ENCODE measurements at regions not wholly inside any gene's neighbourhood (a gene's known extent, or its start where the extent isn't known, plus 50 kb on each side); places are given as distances from the start of the nearest gene placed in this dataset.
"Not testable (repeated sequence)": the region's sequence is repeated elsewhere in the genome, so short reads cannot be mapped to it uniquely, and the experiment has no call there.

- no peak for DNase-seq (ENCODE audit: low spot score)
Measured at GRCh38 chr13:50130123-50130946, 115.1 kb downstream of the KCNRG start.

GRCh38 chr13:50131920-50132903 lies 117.0 kb downstream of the KCNRG start:
- DNase-seq (ENCODE audit: low spot score): no peak

DNA sequence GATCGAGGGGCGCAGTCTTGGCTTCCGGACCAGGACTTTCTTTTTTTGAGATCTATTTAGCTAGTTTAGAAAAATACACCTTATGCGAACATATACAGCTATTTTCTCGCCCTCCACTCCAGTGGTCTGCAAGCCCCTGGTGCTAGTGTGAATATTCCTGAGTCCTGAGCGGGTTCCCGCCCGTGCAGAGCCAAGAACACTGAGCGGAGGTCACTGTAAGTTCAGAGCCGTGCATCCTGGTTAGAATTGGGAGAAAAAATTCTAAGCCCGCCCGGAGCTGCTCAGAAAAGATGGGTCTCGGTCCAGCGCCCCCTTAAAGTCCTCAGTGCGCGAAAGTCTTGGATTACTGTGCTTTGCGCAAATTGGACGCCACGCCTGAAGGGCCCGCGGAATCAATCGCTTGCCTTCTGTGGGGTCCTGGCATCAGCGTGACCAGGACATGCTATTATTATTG lies 117.7 kb downstream of the KCNRG start:
- DNase-seq (ENCODE audit: low spot score): no peak

GRCh38 chr13:50133358-50133953 lies 118.2 kb downstream of the KCNRG start:
- DNase-seq (ENCODE audit: low spot score): no peak

DNA sequence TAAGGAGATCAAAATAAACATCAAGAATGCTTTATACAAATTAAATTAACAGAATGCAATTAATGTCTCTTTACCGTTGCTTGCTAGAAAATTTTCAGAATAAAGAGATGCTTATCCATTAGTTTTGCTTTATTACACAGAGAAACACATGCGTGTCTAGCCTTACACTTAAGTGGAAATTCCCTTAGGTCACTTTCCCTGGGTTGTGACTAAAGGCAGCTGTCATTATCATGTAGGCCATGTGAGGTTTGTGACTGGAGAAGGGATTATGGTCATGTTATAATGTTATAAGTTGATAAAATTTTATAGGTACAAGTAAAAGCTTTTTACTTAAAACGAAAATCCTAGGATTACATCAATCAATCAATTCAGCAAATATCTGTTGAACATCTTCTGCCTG lies 121.0 kb downstream of the KCNRG start:
- DNase-seq (ENCODE audit: low spot score): no peak

DNA sequence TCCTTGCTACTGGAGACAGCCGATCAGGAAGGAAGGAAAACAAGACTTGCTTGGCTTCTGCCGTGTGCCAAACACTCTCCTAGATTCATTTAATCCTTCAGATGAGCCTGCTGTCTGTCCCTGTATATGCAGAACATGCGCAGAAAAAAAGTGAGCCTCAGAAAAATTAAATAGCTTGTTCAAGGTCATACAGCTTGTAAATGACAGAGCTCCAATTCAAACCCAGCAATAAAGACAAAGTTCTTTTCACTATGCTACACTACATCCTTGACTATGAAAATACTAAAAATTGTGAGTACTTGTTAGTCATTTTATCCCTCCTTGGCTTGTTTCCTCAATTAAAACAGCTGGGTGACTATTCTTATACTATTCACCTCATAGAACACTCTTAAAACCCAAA lies 121.4 kb downstream of the KCNRG start:
- no peak for DNase-seq (ENCODE audit: low spot score)

DNA sequence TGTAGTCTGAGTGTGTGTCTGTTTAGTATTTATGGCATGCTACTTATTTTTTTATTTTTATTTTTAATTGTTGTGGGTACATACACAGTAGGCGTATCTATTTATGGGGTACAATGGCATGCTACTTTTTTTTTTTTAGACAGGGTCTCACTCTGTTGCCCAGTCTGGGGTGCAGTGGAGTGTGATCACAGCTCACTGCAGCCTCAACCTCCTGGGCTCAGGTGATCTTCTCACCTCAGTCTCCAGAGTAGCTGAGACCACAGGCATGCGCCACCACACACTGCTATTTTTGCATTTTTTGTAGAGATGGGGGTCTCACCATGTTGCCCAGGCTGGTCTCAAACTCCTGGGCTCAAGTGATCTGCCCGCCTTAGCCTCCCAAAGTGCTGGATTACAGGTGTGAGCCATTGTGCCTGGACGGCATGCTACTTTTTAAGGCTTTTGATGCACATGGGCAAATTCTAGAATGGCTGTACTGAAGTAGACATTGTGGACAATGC lies 124.2 kb downstream of the KCNRG start:
- not testable (repeated sequence) for DNase-seq (ENCODE audit: low spot score)

- DNase-seq (ENCODE audit: low spot score): no peak
Measured at GRCh38 chr13:50140153-50140552, 124.9 kb downstream of the KCNRG start.

DNA sequence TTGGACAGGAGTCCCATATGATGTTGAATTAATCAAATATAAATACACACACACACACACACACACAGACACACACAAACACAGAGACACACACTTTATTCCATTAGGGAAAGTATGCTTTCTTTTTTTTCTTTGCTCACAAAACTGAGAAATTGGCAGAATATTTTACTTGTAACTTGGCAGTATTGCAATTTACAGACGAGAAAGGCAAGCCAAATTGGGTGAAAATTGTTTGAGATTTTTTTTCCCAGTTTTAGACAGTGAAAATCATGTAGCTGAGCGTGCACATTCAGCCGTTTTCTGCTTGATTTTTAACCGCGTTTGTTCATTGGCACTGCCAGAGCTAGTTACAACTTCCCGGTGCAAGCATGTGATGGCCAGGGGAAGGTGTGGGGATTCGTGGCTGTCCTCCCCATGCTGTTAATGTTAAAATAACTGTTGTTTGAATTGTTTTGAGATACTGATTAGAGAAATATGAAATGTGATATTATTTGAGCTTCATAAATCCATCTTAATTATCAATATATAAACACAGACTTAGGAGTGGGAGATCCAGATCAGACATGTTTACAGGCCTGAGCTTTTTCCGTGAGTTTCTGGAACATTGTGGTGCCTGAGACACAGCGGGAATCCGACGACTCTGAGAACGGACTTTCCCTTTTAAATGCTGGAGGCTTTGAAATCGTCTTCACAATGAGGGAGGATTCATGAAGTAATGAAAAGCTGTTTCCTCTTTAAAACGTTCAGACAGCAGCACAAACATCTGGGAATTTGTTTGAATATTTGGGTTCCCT lies 125.5 kb downstream of the KCNRG start:
- DNase-seq (ENCODE audit: low spot score): no peak

DNA sequence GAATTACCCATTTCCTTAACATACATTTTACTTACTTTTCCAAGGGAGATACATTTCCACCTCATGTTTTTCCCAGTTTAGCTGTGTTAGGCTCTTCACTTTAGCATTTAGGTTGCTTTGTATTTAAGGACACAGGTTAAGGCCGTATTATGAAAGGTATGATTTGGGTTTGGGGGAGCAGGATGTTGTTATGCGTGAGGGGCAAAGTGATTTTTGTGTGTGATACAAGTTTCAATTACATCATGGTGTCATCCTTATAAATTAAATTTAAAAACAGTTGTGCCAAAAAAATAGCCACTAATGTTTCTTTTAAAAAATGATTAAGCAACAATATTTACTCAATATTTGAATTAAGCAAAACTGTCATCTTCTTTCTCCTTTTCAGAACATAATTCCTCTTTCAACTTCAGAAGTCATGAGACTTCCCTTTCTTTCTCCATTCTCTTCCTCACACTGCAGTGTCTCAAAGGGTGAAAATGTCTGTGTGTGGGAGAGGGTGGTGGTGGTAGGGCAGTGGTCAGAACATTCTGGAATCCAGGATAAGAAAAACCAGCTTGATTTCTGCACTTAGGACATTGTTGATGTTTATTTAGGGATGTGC lies 126.2 kb downstream of the KCNRG start:
- no peak for DNase-seq (ENCODE audit: low spot score)

DNA sequence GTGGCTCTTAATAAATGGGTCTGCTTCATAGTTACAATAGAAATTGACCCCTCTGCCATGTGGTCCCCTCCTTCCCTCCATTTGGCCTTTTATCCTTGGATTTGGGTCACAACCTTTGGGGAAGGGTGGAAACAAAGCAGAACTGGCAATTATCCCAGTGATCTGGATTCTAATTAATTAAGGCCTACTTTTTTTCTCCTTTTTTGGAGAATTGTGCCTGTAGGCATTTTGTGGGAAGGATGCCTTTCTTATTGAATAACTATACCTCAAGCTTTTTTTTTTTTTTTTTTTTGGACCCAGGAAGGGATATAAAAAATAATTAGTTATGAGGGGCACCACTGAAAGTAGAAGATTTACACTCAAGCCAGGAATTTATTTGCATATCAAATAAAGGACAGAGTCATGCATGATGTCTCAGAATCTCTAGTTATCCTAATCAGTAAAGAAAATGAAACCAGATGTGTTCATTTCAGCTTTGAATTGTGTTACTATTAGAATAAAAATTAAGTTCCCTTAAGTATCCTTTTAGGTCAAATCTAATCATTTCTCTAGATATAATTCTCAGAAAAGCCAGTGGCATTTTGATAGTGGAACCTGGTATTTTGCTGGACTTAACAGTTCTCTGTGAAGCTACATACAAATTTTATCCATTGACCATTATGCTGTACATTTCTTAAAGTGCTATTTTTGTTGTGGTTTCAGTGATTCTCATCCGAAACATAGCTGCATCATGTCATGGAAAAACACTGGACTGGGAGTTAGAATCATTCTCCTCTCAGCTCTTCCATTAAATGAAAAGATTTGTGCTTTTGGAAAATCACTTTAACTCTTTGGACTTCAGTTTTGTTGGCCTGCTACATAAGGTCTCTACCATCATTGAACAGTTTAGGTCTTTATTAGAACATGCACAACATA lies 129.3 kb downstream of the KCNRG start:
- DNase-seq (ENCODE audit: low spot score): no peak

GRCh38 chr13:50149214-50149613 lies 134.0 kb downstream of the KCNRG start:
- no peak for DNase-seq (ENCODE audit: low spot score)

GRCh38 chr13:50149932-50150331 lies 134.7 kb downstream of the KCNRG start:
- DNase-seq (ENCODE audit: low spot score): no peak

DNA sequence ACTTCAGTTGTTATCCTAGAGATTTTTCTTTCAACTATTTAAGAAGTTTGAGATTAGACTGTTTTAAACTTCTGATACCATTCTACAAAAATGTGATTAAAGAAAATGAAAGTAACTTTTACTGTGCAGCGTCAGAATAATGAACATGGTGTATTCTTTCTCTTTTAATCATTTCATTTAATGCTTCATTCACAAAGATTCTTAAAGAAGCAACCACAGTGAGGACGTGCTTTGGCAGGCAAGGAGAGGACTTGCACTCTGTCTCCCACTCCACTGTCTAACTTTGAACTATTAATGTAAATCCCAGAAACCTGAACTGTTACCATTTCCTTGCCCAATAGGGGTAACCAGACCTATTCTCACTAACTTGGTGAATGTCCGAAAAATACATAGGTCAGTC lies 137.0 kb downstream of the KCNRG start:
- no peak for DNase-seq (ENCODE audit: low spot score)

DNA sequence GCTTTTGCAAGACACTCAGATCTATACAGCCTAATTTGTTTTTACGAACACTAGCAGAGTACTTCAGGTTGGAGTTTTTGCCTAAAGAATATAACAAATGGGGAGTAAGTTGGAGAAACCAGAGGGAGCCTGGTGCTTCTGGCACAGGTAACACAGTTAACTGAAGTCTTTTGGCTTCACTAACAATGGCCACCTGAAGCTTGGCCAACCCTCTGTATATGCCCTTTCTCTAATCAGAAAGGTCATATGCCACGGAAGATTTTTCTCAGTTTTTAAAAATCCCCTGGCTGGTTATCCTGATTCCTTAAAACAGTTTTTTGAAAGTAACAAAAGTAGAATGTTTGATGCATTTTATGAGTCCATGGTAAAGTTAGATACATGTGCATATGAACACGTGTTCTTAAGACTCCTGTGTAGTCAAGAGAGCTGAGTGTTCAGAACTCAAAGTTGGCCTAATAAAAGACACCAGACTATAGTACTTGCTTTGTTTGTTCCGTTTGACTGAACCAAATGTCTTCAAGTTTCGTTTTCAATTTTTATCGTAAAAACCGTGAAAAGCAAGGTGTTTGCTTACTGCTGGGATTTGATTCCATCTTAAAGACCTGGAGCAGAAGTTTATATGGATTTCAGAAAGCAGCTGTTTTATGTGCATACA lies 137.5 kb downstream of the KCNRG start:
- no peak for DNase-seq (ENCODE audit: low spot score)

- no peak for DNase-seq (ENCODE audit: low spot score)
Measured at GRCh38 chr13:50153401-50153800, 138.2 kb downstream of the KCNRG start.

GRCh38 chr13:50153876-50154275 lies 138.6 kb downstream of the KCNRG start:
- DNase-seq (ENCODE audit: low spot score): no peak

- DNase-seq (ENCODE audit: low spot score): no peak
Measured at GRCh38 chr13:50154697-50155096, 139.5 kb downstream of the KCNRG start.

GRCh38 chr13:50156140-50156539 lies 140.9 kb downstream of the KCNRG start:
- peak; percentile 45 for DNase-seq (ENCODE audit: low spot score)
